ENCODE measurements at regions not wholly inside any gene's neighbourhood (a gene's known extent, or its start where the extent isn't known, plus 50 kb on each side); places are given as distances from the start of the nearest gene placed in this dataset.

GRCh38 chr7:14954035-14954434 lies 51.5 kb upstream of the DGKB start:
- no peak overlapping the region for H3K4me3 ChIP-seq (replicated peaks in 1 of 3; ENCODE audit: insufficient read depth in 1 of 3, low read depth in 2 of 3, low read length in 3 of 3)
- H3K9me3 ChIP-seq (ENCODE audit: low read length) = no peaks in the 10 kb centered on the region
- ChIA-PET CTCF (ENCODE audit: low intra/inter-chr PET ratio, low total read pairs) (no interaction called here), POLR2A (no interaction called here)
- H2AFZ ChIP-seq (ENCODE audit: low read length) = no peak overlapping the region
- no peak overlapping the region for H3K27ac ChIP-seq (ENCODE audit: extremely low read length, insufficient read depth, low read length)
- in situ Hi-C loops (cut with HindIII; ENCODE audit: extremely low pct_ligation_motif_present, low pct_unique_long_range_greater_than_20kb) (no loop called here), intact Hi-C loops (cut with micrococcal nuclease; ENCODE audit: unreplicated experiment) (no loop called here)
- DNase-seq (ENCODE audit: low spot score) (no peak), ATAC-seq (no peak), FAIRE-seq (no peak)
- no peaks in the 10 kb centered on the region for H4K20me1 ChIP-seq (ENCODE audit: insufficient read depth, low read length)
- H3K9ac ChIP-seq (ENCODE audit: insufficient read depth, low read depth, low read length) = no peak overlapping the region
- H3K27me3 ChIP-seq (ENCODE audit: control insufficient read depth in 1 of 2, insufficient read depth in 2 of 2, low read length in 2 of 2) = no peaks in the 10 kb centered on the region
- no TSS peak for BruUV-seq (replicated peaks)
- WGBS (ENCODE audit: low lambda C conversion rate) = 1% methylated on average over 3 of the region's 3 CpGs
- no peak overlapping the region for H3K4me2 ChIP-seq (ENCODE audit: low read depth, low read length)
- TF ChIP-seq HOXA3 (CRISPR knock-in tag; IDR thresholded peaks at IDR 0.05) (no peak), MAF1 (CRISPR knock-in tag; IDR thresholded peaks at IDR 0.05; ENCODE audit: borderline replicate concordance) (no peak), IRF1 (CRISPR knock-in tag; IDR thresholded peaks at IDR 0.05; ENCODE audit: low read depth) (no peak), TEF (CRISPR knock-in tag; IDR thresholded peaks at IDR 0.05) (no peak), ZKSCAN8 (CRISPR knock-in tag; IDR thresholded peaks at IDR 0.05; ENCODE audit: borderline replicate concordance) (no peak)
- H3K79me2 ChIP-seq (ENCODE audit: insufficient read depth, low read length) = no peaks in the 10 kb centered on the region
- H3K36me3 ChIP-seq (replicated peaks in 1 of 2; ENCODE audit: control insufficient read depth in 1 of 2, insufficient read depth in 2 of 2, low read length in 2 of 2) = no peaks in the 10 kb centered on the region
- H3K4me1 ChIP-seq (ENCODE audit: insufficient read depth, low read length) = no peaks in the 10 kb centered on the region

Measured in HepG2 (cell line).